Sigmoid colon (tissue), 6 donors: ENCODE measurements at regions not wholly inside any gene's neighbourhood (a gene's known extent, or its start where the extent isn't known, plus 50 kb on each side); places are given as distances from the start of the nearest gene placed in this dataset.

Experiments
- DNase-seq: peaks from one replicate; pipeline ENCODE4 v3.0.0-alpha.2; 2019
- H3K27ac ChIP-seq, 4 donors: fragments of 200-600 bp; sonication (generic); one replicate each; pipeline ENCODE4 v1.5.1; 2016 to 2019; ENCODE audit warnings: mild to moderate bottlenecking in 1 of 4
- H3K27me3 ChIP-seq, 3 donors: fragments of 200-600 bp; sonication (generic); one replicate each; pipeline ENCODE4 v1.5.1; 2019; ENCODE audit warnings: mild to moderate bottlenecking in 1 of 3
- H3K36me3 ChIP-seq, 4 donors: fragments of 200-600 bp; sonication (generic); one replicate each; pipeline ENCODE4 v1.5.1; 2016 to 2019
- H3K4me1 ChIP-seq, 4 donors: fragments of 200-600 bp; sonication (generic); one replicate each; pipeline ENCODE4 v1.5.1; 2017 to 2019
- H3K4me3 ChIP-seq, 4 donors: fragments of 200-600 bp; sonication (generic); one replicate each; pipeline ENCODE4 v1.5.1; 2017 to 2019; ENCODE audit warnings: mild to moderate bottlenecking in 2 of 4, moderate library complexity in 1 of 4
- H3K9me3 ChIP-seq, 4 donors: fragments of 200-600 bp in 3 of 4; sonication (generic) in 3 of 4; one replicate each; pipeline versions ENCODE4 v1.5.1 to v1.6.1; 2013 to 2019
- EP300 ChIP-seq, 4 donors: sonication (generic); formaldehyde crosslinking; IDR thresholded peaks; one replicate each; pipeline ENCODE4 v1.6.1; 2017; ENCODE audit warnings: antibody characterized with exemption in 4 of 4
- POLR2A ChIP-seq, 2 donors: fragments of 450-650 bp; IDR thresholded peaks; one replicate each; pipeline ENCODE4 v1.6.1; 2016; ENCODE audit warnings: antibody characterized with exemption in 2 of 2, mild to moderate bottlenecking in 2 of 2, moderate library complexity in 2 of 2
- POLR2AphosphoS5 ChIP-seq, 4 donors: sonication (generic); formaldehyde crosslinking; IDR thresholded peaks; one replicate each; pipeline ENCODE4 v1.6.1; 2017; ENCODE audit warnings: antibody characterized with exemption in 4 of 4
- WGBS, 2 donors: extraction: QIAGEN DNeasy Blood & Tissue Kit; methylation state at CpG; one replicate each; pipeline ENCODE4 v1.1.7; 2013; 5-methylcytosine and 5-hydroxymethylcytosine counted together
- intact Hi-C: fragments of 100-400 bp; cut with DNase I; formaldehyde crosslinking; loops from one replicate; pipeline ENCODE4 v1.15.1; 2023
- TF ChIP-seq, protein P1 (sequence below), 4 experiments: fragments of 450-650 bp in 3 of 4; fragments of 200-600 bp in 1 of 4; IDR thresholded peaks; one replicate each; pipeline ENCODE4 v1.5.1; 2016 to 2019; ENCODE audit warnings: antibody characterized with exemption in 4 of 4, mild to moderate bottlenecking in 3 of 4, moderate library complexity in 2 of 4
- donor health status: healthy with polysubstance abuse.
- donor health status: healthy.

DNA sequence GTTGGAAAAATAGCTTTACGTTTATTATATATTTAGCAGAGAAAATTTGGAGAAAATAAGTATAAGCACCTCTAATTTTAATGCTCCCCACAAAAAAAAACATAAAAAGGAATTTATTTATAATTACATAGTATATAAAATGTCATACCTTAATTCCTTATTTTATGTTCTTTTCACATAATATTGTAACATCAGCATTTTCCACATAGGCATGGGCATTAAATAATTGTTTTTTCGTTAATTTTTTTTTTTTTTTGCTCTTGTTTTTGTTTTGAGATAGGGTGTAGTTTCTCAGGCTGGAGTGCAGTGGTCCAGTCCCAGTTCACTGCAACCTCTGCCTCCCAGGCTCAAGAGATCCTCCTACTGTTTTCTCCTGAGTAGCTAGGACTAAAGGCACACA lies 329.8 kb upstream of the FOXG1 start:
- H3K4me3 ChIP-seq: no peak overlapping the region
- no peak for DNase-seq
- intact Hi-C loops: no loop called here

DNA sequence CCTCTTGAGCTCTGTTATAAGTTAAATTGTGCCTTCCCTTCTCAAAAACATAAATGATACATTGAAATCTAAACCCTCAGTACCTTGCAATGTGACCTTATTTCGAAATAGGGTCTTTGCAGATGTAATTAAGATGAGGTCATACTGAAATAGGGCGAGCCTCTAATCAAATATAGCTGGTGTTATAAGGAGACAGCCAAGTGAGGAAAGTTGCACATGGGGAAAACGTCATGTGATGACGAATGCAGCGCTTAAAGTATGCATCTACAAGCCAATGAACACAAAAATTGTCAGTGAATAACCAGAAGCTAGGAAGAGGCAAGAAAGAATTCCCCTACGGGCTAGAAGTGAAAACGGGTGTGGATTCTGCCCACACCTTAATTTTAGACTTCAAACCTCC lies 305.2 kb upstream of the FOXG1 start:
- H3K27ac ChIP-seq: no peak overlapping the region
- no peak for DNase-seq
- H3K4me1 ChIP-seq: no peaks in the 10 kb centered on the region
- intact Hi-C loops: no loop called here
- TF ChIP-seq POLR2A (IDR thresholded peaks at IDR 0.05) (no peak), EP300 (IDR thresholded peaks at IDR 0.05) (no peak), POLR2AphosphoS5 (IDR thresholded peaks at IDR 0.05) (no peak)
- TF ChIP-seq, protein P1, sequence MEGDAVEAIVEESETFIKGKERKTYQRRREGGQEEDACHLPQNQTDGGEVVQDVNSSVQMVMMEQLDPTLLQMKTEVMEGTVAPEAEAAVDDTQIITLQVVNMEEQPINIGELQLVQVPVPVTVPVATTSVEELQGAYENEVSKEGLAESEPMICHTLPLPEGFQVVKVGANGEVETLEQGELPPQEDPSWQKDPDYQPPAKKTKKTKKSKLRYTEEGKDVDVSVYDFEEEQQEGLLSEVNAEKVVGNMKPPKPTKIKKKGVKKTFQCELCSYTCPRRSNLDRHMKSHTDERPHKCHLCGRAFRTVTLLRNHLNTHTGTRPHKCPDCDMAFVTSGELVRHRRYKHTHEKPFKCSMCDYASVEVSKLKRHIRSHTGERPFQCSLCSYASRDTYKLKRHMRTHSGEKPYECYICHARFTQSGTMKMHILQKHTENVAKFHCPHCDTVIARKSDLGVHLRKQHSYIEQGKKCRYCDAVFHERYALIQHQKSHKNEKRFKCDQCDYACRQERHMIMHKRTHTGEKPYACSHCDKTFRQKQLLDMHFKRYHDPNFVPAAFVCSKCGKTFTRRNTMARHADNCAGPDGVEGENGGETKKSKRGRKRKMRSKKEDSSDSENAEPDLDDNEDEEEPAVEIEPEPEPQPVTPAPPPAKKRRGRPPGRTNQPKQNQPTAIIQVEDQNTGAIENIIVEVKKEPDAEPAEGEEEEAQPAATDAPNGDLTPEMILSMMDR (IDR thresholded peaks at IDR 0.05): no peak
- H3K27me3 ChIP-seq: no peaks in the 10 kb centered on the region
- H3K4me3 ChIP-seq: no peak overlapping the region
- peaks cover 0 to 2% (median 0%) of the 10 kb centered on the region in 4 donors for H3K9me3 ChIP-seq
- no peaks in the 10 kb centered on the region for H3K36me3 ChIP-seq
- WGBS, 2 donors: 54 to 70% methylated on average over 7 of the region's 7 CpGs

More for the DNA sequence above, 329.8 kb upstream of the FOXG1 start:
- no peaks in the 10 kb centered on the region for H3K27me3 ChIP-seq
- H3K36me3 ChIP-seq: no peaks in the 10 kb centered on the region
- no peaks in the 10 kb centered on the region for H3K9me3 ChIP-seq
- H3K27ac ChIP-seq: no peak overlapping the region
- 53 to 71% methylated on average over 2 of the region's 2 CpGs for WGBS, 2 donors
- H3K4me1 ChIP-seq: no peaks in the 10 kb centered on the region
- TF ChIP-seq POLR2AphosphoS5 (IDR thresholded peaks at IDR 0.05) (no peak), EP300 (IDR thresholded peaks at IDR 0.05) (no peak), POLR2A (IDR thresholded peaks at IDR 0.05) (no peak)
- TF ChIP-seq, protein P1 (IDR thresholded peaks at IDR 0.05): no peak

DNA sequence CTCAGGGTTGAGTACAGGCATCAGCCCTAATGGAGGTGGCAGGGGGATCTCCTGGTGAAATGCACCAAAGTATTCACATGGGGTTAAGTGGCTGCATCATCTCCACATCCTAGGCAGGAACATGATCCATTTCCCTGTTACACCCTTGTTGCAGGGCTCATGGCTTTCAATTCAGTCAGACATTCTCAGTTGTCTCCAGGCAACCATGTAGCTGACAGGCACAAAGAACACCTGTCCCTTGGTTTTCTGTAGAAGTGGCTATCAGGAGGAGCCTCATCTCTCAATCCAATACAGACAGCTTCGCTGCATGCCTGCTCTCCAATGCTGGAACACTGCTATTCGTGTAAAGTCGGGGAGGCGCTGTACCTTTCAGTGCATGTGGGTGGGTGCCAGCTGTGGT lies 299.0 kb upstream of the FOXG1 start:
- DNase-seq: no peak
- TF ChIP-seq, protein P1 (IDR thresholded peaks at IDR 0.05): no peak
- TF ChIP-seq POLR2AphosphoS5 (IDR thresholded peaks at IDR 0.05): no peak
- 89 to 92% methylated on average over 4 of the region's 4 CpGs for WGBS, 2 donors

DNA sequence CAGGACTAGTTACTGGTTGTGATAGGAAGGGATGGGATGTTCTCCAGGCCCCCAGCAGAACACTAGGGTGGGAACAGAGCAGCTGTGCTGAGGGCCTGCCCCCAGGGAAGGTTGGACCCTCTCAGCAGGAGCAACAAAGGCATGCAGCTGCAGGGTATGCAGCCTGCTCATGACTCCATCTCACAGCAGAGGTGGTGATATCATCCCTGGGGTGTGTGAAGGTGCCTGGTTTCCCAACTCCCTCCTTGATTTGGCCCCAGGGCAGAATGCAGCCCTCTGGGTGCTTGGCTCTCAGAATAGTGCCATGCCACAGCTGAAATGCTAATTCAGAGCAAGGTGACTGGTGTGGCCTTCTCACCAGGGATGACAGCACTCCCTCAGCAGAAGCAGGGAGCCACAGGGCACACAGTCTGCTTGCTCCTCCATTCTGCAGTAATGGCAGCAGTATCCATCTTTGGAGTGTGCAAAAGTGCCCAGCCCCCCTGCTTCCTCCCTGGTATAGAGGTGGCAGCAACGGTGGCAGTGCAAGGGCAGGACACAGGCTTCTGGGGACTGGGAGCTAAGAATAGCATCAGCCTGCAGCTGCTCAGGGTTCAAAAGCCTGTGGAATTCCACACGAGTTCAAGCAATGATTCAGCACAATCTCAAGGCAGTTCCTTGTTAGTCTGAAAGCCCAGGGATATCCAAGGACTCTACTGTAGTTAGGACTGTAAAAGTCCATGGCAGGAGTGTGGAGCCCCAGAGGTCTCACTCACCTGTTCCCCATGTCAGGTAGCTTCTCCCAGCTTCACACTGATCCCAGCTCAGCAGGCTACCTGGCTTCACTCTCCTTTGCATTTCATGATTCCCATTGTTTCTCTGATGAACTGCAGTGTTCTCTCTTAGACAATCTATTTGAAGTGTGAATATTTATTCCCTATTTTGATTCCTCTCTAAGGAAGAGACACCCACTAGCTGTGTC lies 298.1 kb upstream of the FOXG1 start:
- TF ChIP-seq POLR2A (IDR thresholded peaks at IDR 0.05) (no peak), EP300 (IDR thresholded peaks at IDR 0.05) (no peak), POLR2AphosphoS5 (IDR thresholded peaks at IDR 0.05) (no peak)
- TF ChIP-seq, protein P1 (IDR thresholded peaks at IDR 0.05): no peak
- no peak for DNase-seq
- Histone ChIP-seq H3K4me1 (no peaks in the 10 kb centered on the region), H3K4me3 (no peak overlapping the region), H3K9me3 (peaks cover 0 to 7% (median 5%) of the 10 kb centered on the region in 4 donors), H3K27me3 (no peaks in the 10 kb centered on the region), H3K36me3 (no peaks in the 10 kb centered on the region), H3K27ac (no peak overlapping the region)
- 39 to 46% methylated on average over 2 of the region's 2 CpGs for WGBS, 2 donors
- intact Hi-C loops: no loop called here

More for the DNA sequence above, 299.0 kb upstream of the FOXG1 start:
- intact Hi-C loops: no loop called here
- Histone ChIP-seq H3K27me3 (no peaks in the 10 kb centered on the region), H3K4me1 (no peaks in the 10 kb centered on the region), H3K9me3 (peaks cover 0 to 7% (median 5%) of the 10 kb centered on the region in 4 donors), H3K36me3 (no peaks in the 10 kb centered on the region), H3K27ac (no peak overlapping the region), H3K4me3 (no peak overlapping the region)
